ENCODE measurements at regions not wholly inside any gene's neighbourhood (a gene's known extent, or its start where the extent isn't known, plus 50 kb on each side); places are given as distances from the start of the nearest gene placed in this dataset.
A peak's percentile ranks its signal among the peaks of the same experiment; 100 is the strongest.

DNA sequence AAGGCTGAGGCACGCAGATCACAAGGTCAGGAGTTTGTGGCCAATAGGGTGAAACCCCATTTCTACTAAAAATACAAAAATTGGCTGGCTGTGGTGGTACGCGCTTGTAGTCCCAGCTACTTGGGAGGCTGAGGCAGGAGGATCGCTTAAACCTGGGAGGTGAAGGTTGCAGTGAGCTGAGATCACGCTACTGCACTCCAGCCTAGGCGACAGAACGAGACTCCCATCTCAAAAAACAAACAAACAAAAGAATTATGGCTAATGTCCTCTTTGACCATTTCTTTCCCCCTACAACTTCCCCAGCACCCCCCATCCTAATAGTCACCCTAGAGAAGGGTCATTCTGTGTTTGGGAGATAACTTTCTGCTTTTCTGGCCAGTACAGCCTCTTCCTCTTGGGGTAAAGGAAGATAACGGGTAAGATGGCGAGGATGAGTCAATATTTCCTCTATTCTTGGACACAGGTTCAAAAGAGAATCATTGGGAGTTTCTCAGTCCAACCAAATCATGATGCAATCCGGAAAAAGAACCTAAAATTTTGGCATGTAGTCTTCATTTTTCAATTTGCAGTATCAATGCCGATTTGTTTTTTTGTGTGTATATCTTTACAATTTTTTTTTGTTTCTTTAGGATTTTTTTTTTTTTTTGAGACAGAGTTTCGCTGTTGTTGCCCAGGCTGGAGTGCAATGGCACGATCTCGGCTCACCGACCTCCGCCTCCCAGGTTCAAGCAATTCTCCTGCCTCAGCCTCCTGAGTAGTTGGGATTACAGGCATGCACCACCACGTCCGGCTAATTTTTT is 107.6 kb upstream of the MED13 start:
- H3K27me3 ChIP-seq, result no peaks in the 10 kb centered on the region
- H3K4me3 ChIP-seq, result no peak overlapping the region
- H3K27ac ChIP-seq, result no peak overlapping the region
- no peak for DNase-seq (ENCODE audit: low spot score in 2 of 2)
- no peaks in the 10 kb centered on the region for H3K9me3 ChIP-seq
- no peaks in the 10 kb centered on the region for H3K4me1 ChIP-seq
- TF ChIP-seq POLR2A (IDR thresholded peaks at IDR 0.05) (no peak), EP300 (IDR thresholded peaks at IDR 0.05) (no peak)
- no peaks in the 10 kb centered on the region for H3K36me3 ChIP-seq
- 87 to 90% methylated on average over 18 of the region's 18 CpGs for WGBS, 2 donors

DNA sequence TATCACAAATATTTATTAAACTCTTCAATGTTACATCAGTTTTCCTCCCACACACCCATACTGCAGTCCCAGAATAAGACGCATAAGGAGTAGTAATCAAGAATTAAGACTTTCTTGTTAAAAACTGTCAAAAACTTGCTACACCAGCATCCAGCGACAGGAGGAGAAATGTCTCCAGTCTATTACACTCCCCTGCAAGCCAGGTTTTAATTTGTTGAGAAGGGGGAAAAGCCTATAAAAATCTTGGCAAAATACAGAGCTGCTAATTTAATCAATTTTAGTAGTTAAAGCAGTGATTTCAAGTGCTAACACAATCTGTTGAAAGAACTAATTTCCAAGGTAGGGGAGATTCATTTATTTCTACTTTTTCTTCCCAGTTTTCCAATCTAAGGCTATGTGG is 102.0 kb upstream of the MED13 start:
- no peak for DNase-seq (ENCODE audit: low spot score in 2 of 2)
- WGBS, 2 donors, result 86 to 91% methylated on average over 2 of the region's 2 CpGs

DNA sequence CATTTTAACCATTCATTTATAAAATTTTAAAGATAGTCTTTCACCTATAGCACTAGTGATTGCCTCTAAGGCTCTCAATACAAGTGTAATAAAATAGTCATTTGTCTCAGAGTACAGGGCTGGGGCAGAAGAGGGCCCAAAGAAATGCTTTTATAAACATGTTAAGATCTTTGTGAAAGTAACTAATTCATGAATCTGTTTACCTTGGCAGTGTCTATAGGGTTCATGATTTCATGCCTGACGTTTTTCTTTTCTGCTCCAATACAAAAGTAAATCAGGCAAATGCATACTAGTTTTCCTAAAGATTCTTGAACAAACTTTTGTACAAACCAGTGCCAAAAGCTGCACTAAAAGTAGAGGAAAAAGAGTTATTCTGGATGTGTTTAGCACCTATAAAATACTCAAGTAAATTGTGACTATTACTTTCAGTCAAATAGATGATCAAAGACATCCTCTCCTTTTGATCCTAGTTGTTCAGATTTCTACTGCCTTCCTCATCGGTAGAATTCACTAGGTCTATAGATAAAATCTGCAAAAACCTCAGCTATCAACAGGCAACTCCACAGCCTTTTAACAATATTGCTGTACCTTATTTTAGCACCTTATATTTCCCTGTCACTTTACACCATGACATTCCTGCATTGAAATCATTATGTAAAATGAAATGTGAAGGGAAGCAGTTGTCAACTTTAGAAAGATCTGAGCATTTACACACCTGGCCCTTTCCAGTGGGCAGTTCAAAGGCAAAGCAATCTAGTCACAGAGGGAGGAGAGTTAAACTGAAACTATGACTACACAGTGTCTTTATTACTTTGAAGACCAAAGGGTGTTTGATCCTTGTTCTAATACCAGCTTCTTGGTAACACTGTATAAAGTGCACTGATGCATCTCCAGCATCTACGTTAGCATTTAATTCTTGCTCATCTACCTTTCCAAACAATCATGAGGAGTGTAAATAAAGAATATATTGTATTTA is 100.0 kb upstream of the MED13 start:
- Histone ChIP-seq H3K27ac (peak overlapping the region in 1 of 4 donors; percentile 45), H3K9me3 (no peaks in the 10 kb centered on the region), H3K27me3 (no peaks in the 10 kb centered on the region), H3K4me1 (no peaks in the 10 kb centered on the region), H3K4me3 (no peak overlapping the region), H3K36me3 (no peaks in the 10 kb centered on the region)
- 35 to 46% methylated on average over 3 of the region's 3 CpGs for WGBS, 2 donors
- TF ChIP-seq EP300 (IDR thresholded peaks at IDR 0.05) (no peak), POLR2A (IDR thresholded peaks at IDR 0.05) (no peak)
- TF ChIP-seq, protein P1, sequence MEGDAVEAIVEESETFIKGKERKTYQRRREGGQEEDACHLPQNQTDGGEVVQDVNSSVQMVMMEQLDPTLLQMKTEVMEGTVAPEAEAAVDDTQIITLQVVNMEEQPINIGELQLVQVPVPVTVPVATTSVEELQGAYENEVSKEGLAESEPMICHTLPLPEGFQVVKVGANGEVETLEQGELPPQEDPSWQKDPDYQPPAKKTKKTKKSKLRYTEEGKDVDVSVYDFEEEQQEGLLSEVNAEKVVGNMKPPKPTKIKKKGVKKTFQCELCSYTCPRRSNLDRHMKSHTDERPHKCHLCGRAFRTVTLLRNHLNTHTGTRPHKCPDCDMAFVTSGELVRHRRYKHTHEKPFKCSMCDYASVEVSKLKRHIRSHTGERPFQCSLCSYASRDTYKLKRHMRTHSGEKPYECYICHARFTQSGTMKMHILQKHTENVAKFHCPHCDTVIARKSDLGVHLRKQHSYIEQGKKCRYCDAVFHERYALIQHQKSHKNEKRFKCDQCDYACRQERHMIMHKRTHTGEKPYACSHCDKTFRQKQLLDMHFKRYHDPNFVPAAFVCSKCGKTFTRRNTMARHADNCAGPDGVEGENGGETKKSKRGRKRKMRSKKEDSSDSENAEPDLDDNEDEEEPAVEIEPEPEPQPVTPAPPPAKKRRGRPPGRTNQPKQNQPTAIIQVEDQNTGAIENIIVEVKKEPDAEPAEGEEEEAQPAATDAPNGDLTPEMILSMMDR (IDR thresholded peaks at IDR 0.05), result no peak
- DNase-seq (ENCODE audit: low spot score in 2 of 2), result no peak

More for the DNA sequence above, 102.0 kb upstream of the MED13 start:
- H3K4me1 ChIP-seq, result no peaks in the 10 kb centered on the region
- no peak overlapping the region for H3K4me3 ChIP-seq
- TF ChIP-seq EP300 (IDR thresholded peaks at IDR 0.05) (no peak), POLR2A (IDR thresholded peaks at IDR 0.05) (no peak)
- TF ChIP-seq, protein P1 (IDR thresholded peaks at IDR 0.05), result no peak
- no peak overlapping the region for H3K27ac ChIP-seq
- H3K9me3 ChIP-seq, result no peaks in the 10 kb centered on the region
- H3K27me3 ChIP-seq, result no peaks in the 10 kb centered on the region
- no peaks in the 10 kb centered on the region for H3K36me3 ChIP-seq

DNA sequence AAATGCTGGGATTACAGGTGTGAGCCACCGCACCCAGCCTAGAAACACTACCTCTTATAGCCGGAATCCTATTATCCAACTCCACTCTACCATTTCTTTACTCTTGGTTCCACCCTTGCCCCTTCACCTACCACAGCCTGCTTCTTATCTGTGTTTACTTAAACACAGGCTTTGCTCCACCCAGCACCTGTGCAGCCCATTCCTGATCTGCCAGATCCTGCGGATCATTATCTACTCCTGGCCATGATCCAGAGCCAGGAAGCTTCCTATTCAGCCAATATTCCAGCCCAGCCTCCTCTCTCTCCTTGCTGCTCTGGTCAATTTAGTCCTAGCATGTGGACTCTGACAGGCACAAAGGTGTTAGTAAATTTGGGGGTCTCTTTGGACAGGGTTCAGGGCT is 98.8 kb upstream of the MED13 start:
- TF ChIP-seq, protein P1 (IDR thresholded peaks at IDR 0.05), result no peak
- TF ChIP-seq EP300 (IDR thresholded peaks at IDR 0.05), result no peak
- TF ChIP-seq POLR2A (IDR thresholded peaks at IDR 0.05), result no peak
- Histone ChIP-seq H3K9me3 (no peaks in the 10 kb centered on the region), H3K27me3 (no peaks in the 10 kb centered on the region), H3K36me3 (no peaks in the 10 kb centered on the region), H3K4me3 (no peak overlapping the region), H3K4me1 (no peaks in the 10 kb centered on the region), H3K27ac (peak overlapping the region in 1 of 4 donors; percentile 45)
- WGBS, 2 donors, result 80 to 82% methylated on average over 3 of the region's 3 CpGs
- no peak for DNase-seq (ENCODE audit: low spot score in 2 of 2)

DNA sequence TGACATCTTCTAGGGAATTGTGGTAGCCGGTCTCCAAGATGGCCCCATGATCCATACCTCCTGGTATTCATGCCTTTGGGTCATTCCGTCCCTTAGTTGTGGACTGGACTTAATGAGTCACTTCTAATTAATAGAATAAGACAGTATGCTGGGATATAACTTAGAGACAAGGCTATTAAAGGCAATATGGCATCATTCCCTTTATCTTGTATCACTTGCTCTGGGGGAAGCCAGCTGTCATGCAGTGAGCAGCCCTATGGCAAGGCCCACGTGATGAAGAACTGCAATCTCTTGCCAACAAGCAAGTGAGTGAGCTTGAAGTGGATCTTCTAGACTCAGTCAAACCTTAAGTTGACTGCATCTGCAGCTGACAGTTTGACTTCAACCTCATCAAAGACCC is 97.8 kb upstream of the MED13 start:
- Histone ChIP-seq H3K9me3 (no peaks in the 10 kb centered on the region), H3K4me1 (no peaks in the 10 kb centered on the region), H3K27me3 (no peaks in the 10 kb centered on the region), H3K27ac (no peak overlapping the region), H3K36me3 (no peaks in the 10 kb centered on the region), H3K4me3 (no peak overlapping the region)
- TF ChIP-seq POLR2A (IDR thresholded peaks at IDR 0.05) (no peak), EP300 (IDR thresholded peaks at IDR 0.05) (no peak)
- TF ChIP-seq, protein P1 (IDR thresholded peaks at IDR 0.05), result no peak
- WGBS, 2 donors, result 80 to 86% methylated on average over 3 of the region's 3 CpGs
- no peak for DNase-seq (ENCODE audit: low spot score in 2 of 2)
